ENCODE measurements at regions not wholly inside any gene's neighbourhood (a gene's known extent, or its start where the extent isn't known, plus 50 kb on each side); places are given as distances from the start of the nearest gene placed in this dataset.
"Not testable (repeated sequence)": the region's sequence is repeated elsewhere in the genome, so short reads cannot be mapped to it uniquely, and the experiment has no call there.

DNA sequence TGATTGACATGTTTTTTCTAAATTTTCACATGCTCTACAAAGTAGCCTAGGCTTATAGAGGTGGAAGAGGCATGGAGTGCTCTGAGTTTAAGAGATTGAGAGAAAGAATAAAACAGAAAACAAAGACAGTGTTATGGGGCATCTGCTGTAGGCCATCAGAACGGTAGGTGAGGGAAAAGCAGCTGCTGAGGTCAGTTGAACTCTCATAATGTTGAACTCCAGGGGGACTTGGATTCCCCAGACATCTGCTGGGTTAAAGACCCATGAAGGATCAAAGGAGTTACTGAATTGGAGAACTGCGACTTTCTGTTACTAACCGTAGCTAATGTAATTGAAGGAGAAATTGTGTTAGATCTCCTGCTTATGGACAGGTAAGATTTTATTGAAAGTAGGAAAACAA is 333.9 kb downstream of the TFAP2B start:
- H3K4me3 ChIP-seq (ENCODE audit: low read length) = no peak overlapping the region
- TF ChIP-seq CTCF (IDR thresholded peaks at IDR 0.05; ENCODE audit: insufficient read depth, low read depth, low read length, missing control alignments) = no peak
- no peak for DNase-seq (ENCODE audit: low read depth)

DNA sequence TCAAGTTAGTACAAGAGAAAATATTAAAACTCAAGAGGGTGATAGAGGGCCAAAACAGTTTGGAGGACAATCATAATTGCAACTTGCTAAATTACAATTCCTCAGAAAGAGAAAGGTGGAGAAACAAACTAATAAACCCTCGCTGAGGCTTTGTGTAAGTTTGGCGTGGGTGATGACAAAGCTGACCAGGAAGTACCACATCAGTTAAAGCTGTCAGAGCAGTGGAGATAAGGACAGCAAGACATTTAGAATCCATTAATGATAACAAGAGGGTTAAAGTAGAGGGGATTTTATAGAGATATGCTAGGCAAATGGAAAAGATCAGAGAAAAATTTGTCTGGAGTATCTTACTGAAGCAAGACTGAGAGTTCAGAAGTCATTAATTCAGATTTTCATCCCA is 334.4 kb downstream of the TFAP2B start:
- no peak overlapping the region for H3K4me3 ChIP-seq (ENCODE audit: low read length)
- no peak for DNase-seq (ENCODE audit: low read depth)
- TF ChIP-seq CTCF (IDR thresholded peaks at IDR 0.05; ENCODE audit: insufficient read depth, low read depth, low read length, missing control alignments) = no peak

GRCh38 chr6:51154925-51155324 is 336.3 kb downstream of the TFAP2B start:
- H3K4me3 ChIP-seq (ENCODE audit: low read length); DNase-seq (ENCODE audit: low read depth): not testable (repeated sequence)

GRCh38 chr6:51159260-51159659 is 340.6 kb downstream of the TFAP2B start:
- not testable (repeated sequence) for DNase-seq (ENCODE audit: low read depth); H3K4me3 ChIP-seq (ENCODE audit: low read length)

DNA sequence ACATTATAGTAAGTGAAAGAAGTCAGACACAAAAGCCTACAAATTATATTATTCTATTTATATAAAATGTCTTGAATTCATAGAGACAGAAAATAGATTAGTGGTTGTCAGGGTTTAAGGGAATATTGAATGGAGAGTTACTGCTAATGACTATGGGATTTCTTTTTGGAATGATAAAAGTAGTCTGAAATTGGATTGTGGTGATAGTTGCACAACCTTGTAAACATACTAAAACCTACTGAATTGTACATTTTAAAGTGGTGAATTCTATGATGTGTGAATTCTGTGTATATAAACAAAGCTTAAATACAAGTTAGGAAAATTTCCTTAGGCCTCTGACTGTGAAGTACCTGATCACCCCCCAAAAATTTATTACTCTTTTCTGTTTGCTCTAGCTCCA is 343.1 kb downstream of the TFAP2B start:
- no peak for TF ChIP-seq CTCF (IDR thresholded peaks at IDR 0.05; ENCODE audit: insufficient read depth, low read depth, low read length, missing control alignments)
- no peak overlapping the region for H3K4me3 ChIP-seq (ENCODE audit: low read length)
- no peak for DNase-seq (ENCODE audit: low read depth)

DNA sequence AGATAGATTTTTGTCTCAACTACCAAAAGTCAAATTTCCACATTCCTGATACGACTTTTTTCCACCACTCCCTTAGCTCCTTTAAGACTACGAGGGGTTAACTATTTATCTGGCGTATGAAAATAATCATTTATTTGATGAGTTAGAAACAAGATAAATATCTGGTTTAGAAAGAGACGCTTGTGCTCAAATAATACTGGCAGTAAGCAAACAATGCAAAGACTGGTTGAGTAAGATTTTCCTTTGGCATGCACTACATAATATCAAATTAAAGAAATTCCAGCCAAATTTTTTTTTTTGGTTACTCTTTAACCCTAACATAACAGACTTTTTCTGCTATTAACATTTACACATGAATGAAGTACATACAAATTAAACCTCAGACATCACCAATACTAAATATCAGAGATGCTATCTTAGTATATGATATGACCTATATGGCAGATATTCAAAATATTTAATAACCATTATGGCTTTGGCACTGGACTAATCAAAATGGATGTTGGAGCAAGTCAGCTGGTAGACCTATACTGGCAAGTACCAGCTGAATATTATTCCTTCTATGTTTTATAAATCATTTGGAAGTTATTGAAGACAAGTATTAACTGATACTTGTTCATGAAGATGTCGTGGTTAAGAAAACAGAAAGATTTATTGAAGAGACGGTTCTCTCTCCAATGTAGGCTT is 345.3 kb downstream of the TFAP2B start:
- TF ChIP-seq CTCF (IDR thresholded peaks at IDR 0.05; ENCODE audit: insufficient read depth, low read depth, low read length, missing control alignments) = no peak
- no peak overlapping the region for H3K4me3 ChIP-seq (ENCODE audit: low read length)
- DNase-seq (ENCODE audit: low read depth) = no peak

DNA sequence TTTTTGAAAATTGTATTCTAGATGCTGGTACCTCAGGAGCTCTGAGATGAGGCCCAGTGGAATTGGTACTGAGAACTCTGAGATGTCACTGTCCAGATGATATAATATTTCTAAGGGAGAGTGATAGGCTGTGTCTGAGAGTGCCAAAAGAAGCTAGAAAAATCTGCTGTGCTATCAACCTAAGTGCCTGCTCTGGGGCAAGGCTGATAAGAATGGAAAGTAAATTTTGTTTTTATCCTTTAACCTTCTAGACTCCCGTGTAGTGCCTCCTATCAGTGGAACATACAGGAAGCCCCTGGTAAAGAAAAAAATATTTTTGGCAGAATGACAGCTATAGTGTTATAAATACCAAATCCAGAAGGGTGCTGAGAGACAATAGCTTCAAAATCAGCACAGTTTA is 348.2 kb downstream of the TFAP2B start:
- no peak overlapping the region for H3K4me3 ChIP-seq (ENCODE audit: low read length)
- no peak for DNase-seq (ENCODE audit: low read depth)
- TF ChIP-seq CTCF (IDR thresholded peaks at IDR 0.05; ENCODE audit: insufficient read depth, low read depth, low read length, missing control alignments) = no peak

- DNase-seq (ENCODE audit: low read depth) = no peak
- H3K4me3 ChIP-seq (ENCODE audit: low read length) = no peak overlapping the region
- no peak for TF ChIP-seq CTCF (IDR thresholded peaks at IDR 0.05; ENCODE audit: insufficient read depth, low read depth, low read length, missing control alignments)
Observed at GRCh38 chr6:51167468-51167867, 348.8 kb downstream of the TFAP2B start.

Data from epithelial cell of esophagus (primary cell).